Endothelial cell of umbilical vein (primary cell): ENCODE measurements at regions not wholly inside any gene's neighbourhood (a gene's known extent, or its start where the extent isn't known, plus 50 kb on each side); places are given as distances from the start of the nearest gene placed in this dataset.

Source experiments
- BruUV-seq: library from RNA; stranded (reverse); fragments of 400-500 nt; replicated peaks from 2 replicates; lab custom pipeline; 2021; lab: Mats Ljungman, UMichigan
- CTCF ChIA-PET: fragments of 300-600, 350-600 bp; sonication (Branson Sonifier 250); formaldehyde crosslinking; loops from one replicate; lab custom pipeline; 2021; ENCODE audit warnings: antibody characterized with exemption, inconsistent platforms; lab: Charles Lee
- POLR2A ChIA-PET: fragments of 300-600, 350-600 bp; sonication (Branson Sonifier 250); formaldehyde crosslinking; loops from one replicate; lab custom pipeline; 2021; ENCODE audit warnings: antibody characterized with exemption, inconsistent platforms; lab: Charles Lee
- DNase-seq: peaks from one replicate; pipeline ENCODE4 v3.0.0-alpha.2; 2011; ENCODE audit warnings: low read depth, low spot score
- FAIRE-seq: peaks from 2 replicates; lab custom pipeline; 2011; peaks lifted over from hg19 to GRCh38; lab: Jason Lieb, UNC
- H2AFZ ChIP-seq: 2 replicates; pipeline ENCODE4 v1.6.0; 2012; ENCODE audit warnings: low read depth, low read length, control low read depth, inconsistent platforms
- H3K27ac ChIP-seq: 2 replicates; pipeline ENCODE4 v1.5.1; 2011; ENCODE audit warnings: low read depth, mild to moderate bottlenecking, control low read depth, low read length, moderate library complexity; ENCODE audit not compliant: insufficient read depth
- H3K27me3 ChIP-seq, 2 experiments: 2 replicates each; pipeline versions ENCODE4 v1.6.0 to v1.6.1; 2011; ENCODE audit warnings: low read length in 2 of 2, mixed read lengths in 1 of 2; ENCODE audit not compliant: control insufficient read depth in 2 of 2, insufficient read depth in 2 of 2
- H3K36me3 ChIP-seq, 2 experiments: 2 replicates in 1 of 2; 3 replicates in 1 of 2; pipeline ENCODE4 v1.5.1; 2011; ENCODE audit warnings: low read length in 2 of 2, mild to moderate bottlenecking in 1 of 2, moderate library complexity in 1 of 2; ENCODE audit not compliant: control insufficient read depth in 2 of 2, insufficient read depth in 2 of 2; ENCODE audit errors: extremely low read depth in 1 of 2
- H3K4me1 ChIP-seq: 3 replicates; pipeline ENCODE4 v1.5.1; 2011; ENCODE audit warnings: mild to moderate bottlenecking, low read length; ENCODE audit not compliant: control insufficient read depth, insufficient read depth; ENCODE audit errors: extremely low read depth
- H3K4me2 ChIP-seq: 2 replicates; pipeline ENCODE4 v1.6.1; 2011; ENCODE audit warnings: low read length, control low read depth, mixed read lengths; ENCODE audit not compliant: insufficient read depth
- H3K4me3 ChIP-seq, 3 experiments: fragments of 200-600 bp in 1 of 3; sonication (generic), shearing (Covaris generic) in 1 of 3; replicated peaks in 1 of 3; 2 replicates each; pipeline ENCODE4 v1.5.1; 2011 to 2016; ENCODE audit warnings: control low read depth in 3 of 3, low read length in 3 of 3, mild to moderate bottlenecking in 2 of 3, inconsistent platforms in 1 of 3, low read depth in 1 of 3, moderate library complexity in 1 of 3; ENCODE audit not compliant: insufficient read depth in 1 of 3
- H3K79me2 ChIP-seq: 2 replicates; pipeline ENCODE4 v1.6.0; 2012; ENCODE audit warnings: low read length, inconsistent platforms; ENCODE audit not compliant: control insufficient read depth, insufficient read depth
- H3K9ac ChIP-seq: replicated peaks from 2 replicates; pipeline ENCODE3; 2011; ENCODE audit warnings: low read length, control low read depth; ENCODE audit not compliant: insufficient read depth; ENCODE audit errors: extremely low read depth
- H3K9me1 ChIP-seq: replicated peaks from 3 replicates; pipeline ENCODE4 v1.6.0; 2011; ENCODE audit warnings: mild to moderate bottlenecking, low read length; ENCODE audit not compliant: control insufficient read depth, insufficient read depth; ENCODE audit errors: extremely low read depth
- H3K9me3 ChIP-seq: replicated peaks from 2 replicates; pipeline ENCODE4 v1.5.1; 2012; ENCODE audit warnings: low read length, inconsistent platforms; ENCODE audit not compliant: control insufficient read depth, insufficient read depth
- H4K20me1 ChIP-seq: replicated peaks from 2 replicates; pipeline ENCODE3; 2011; ENCODE audit warnings: mild to moderate bottlenecking, low read length; ENCODE audit not compliant: control insufficient read depth, insufficient read depth; ENCODE audit errors: extremely low read depth
- CTCF ChIP-seq, 2 donors: IDR thresholded peaks; 1 replicate in 1 of 2; 2 replicates in 1 of 2; pipeline ENCODE4 v1.5.1; 2011; ENCODE audit warnings: low read length in 2 of 2, mild to moderate bottlenecking in 2 of 2, moderate library complexity in 2 of 2, control low read depth in 1 of 2, inconsistent platforms in 1 of 2, low read depth in 1 of 2; ENCODE audit not compliant: insufficient read depth in 1 of 2; ENCODE audit errors: extremely low read depth in 1 of 2
- FOS ChIP-seq: IDR thresholded peaks from 2 replicates; pipeline ENCODE4 v1.6.1; 2011; ENCODE audit warnings: mild to moderate bottlenecking, low read length, moderate library complexity, borderline replicate concordance; ENCODE audit not compliant: insufficient read depth
- GATA2 ChIP-seq: IDR thresholded peaks from 2 replicates; pipeline ENCODE4 v1.7.0; 2011; ENCODE audit warnings: low read depth, mild to moderate bottlenecking, moderate library complexity, mixed read lengths, low read length; ENCODE audit not compliant: insufficient read length, insufficient read depth
- JUN ChIP-seq: IDR thresholded peaks from 2 replicates; pipeline ENCODE4 v1.6.1; 2011; ENCODE audit warnings: borderline replicate concordance, low read depth; ENCODE audit not compliant: insufficient read length, insufficient read depth
- POLR2A ChIP-seq: IDR thresholded peaks from 2 replicates; pipeline ENCODE4 v1.6.1; 2012; ENCODE audit warnings: low read depth, mild to moderate bottlenecking, control low read depth, low read length
- POLR2AphosphoS5 ChIP-seq: IDR thresholded peaks from 2 replicates; pipeline ENCODE4 v1.6.1; 2012; ENCODE audit warnings: low read depth, mild to moderate bottlenecking, control low read depth, low read length, moderate library complexity; ENCODE audit not compliant: insufficient read depth
- dilution Hi-C: fragments of 300-500 bp; cut with MboI; formaldehyde crosslinking; loops from one replicate; pipeline ENCODE4 v1.15.0; 2019; ENCODE audit warnings: low sequenced_read_pairs; ENCODE audit not compliant: extremely low pct_ligation_motif_present
- intact Hi-C: fragments of 100-400 bp; cut with micrococcal nuclease; formaldehyde crosslinking; loops from one replicate; pipeline ENCODE4 v1.10.0; 2022

- intact Hi-C loops = no loop called here
Observed at GRCh38 chr15:66862111-66862939, 160.3 kb downstream of the SMAD6 start.

GRCh38 chr15:66862940-66863335 is 160.9 kb downstream of the SMAD6 start:
- H3K27ac ChIP-seq = no peak overlapping the region
- no peaks in the 10 kb centered on the region for H3K27me3 ChIP-seq
- intact Hi-C loops (loop anchor here (1.0 kb wide), 1 partner anchor 260 kb away; no protein-coding TSS in a partner anchor), dilution Hi-C loops (no loop called here)
- no peak overlapping the region for H3K4me3 ChIP-seq
- H4K20me1 ChIP-seq = no peaks in the 10 kb centered on the region
- no peaks in the 10 kb centered on the region for H3K4me1 ChIP-seq
- TF ChIP-seq CTCF (IDR thresholded peaks at IDR 0.05; ENCODE audit: extremely low read depth in 1 of 2, insufficient read depth in 1 of 2, low read depth in 1 of 2, low read length in 2 of 2) = peak; percentile 87 to 94
- TF ChIP-seq GATA2 = peak; percentile 73
- TF ChIP-seq POLR2A = no peak
- ChIA-PET POLR2A (no interaction called here), CTCF (interaction anchor here (0.6 to 2.3 kb wide), 14 partner anchors 9 to 441 kb away, joined by 3 to 17 read pairs (median 4); no protein-coding TSS in a partner anchor)
- no peaks in the 10 kb centered on the region for H3K9me1 ChIP-seq
- FAIRE-seq (peak; percentile 85), DNase-seq (peak; percentile 85)
- H3K9ac ChIP-seq = no peak overlapping the region
- no TSS peak for BruUV-seq
- no peaks in the 10 kb centered on the region for H3K9me3 ChIP-seq
- H3K79me2 ChIP-seq = no peaks in the 10 kb centered on the region
- no peak overlapping the region for H2AFZ ChIP-seq
- no peak overlapping the region for H3K4me2 ChIP-seq
- no peaks in the 10 kb centered on the region for H3K36me3 ChIP-seq

More at GRCh38 chr15:66862111-66862939, 160.3 kb downstream of the SMAD6 start:
- H3K36me3 ChIP-seq = no peaks in the 10 kb centered on the region
- no peaks in the 10 kb centered on the region for H3K9me3 ChIP-seq
- no peaks in the 10 kb centered on the region for H3K9me1 ChIP-seq
- H3K4me1 ChIP-seq = no peaks in the 10 kb centered on the region
- H3K4me3 ChIP-seq = no peak overlapping the region
- no peak overlapping the region for H2AFZ ChIP-seq
- CTCF ChIA-PET = interaction anchor here (0.7 to 3.0 kb wide), 16 partner anchors 10 to 262 kb away, joined by 3 to 18 read pairs (median 4); partner anchors contain the start of gene SMAD6
- no peak overlapping the region for H3K9ac ChIP-seq
- no peaks in the 10 kb centered on the region for H4K20me1 ChIP-seq
- FAIRE-seq (no peak), DNase-seq (no peak)
- POLR2A ChIA-PET = no interaction called here
- TF ChIP-seq FOS = no peak
- no peak for TF ChIP-seq JUN
- no peak for TF ChIP-seq POLR2AphosphoS5
- no peaks in the 10 kb centered on the region for H3K27me3 ChIP-seq
- BruUV-seq = no TSS peak
- no peaks in the 10 kb centered on the region for H3K79me2 ChIP-seq
- dilution Hi-C loops = no loop called here
- H3K4me2 ChIP-seq = no peak overlapping the region
- H3K27ac ChIP-seq = no peak overlapping the region
